ENCODE measurements at regions not wholly inside any gene's neighbourhood (a gene's known extent, or its start where the extent isn't known, plus 50 kb on each side); places are given as distances from the start of the nearest gene placed in this dataset.
A peak's percentile ranks its signal among the peaks of the same experiment; 100 is the strongest.
"Not testable (repeated sequence)": the region's sequence is repeated elsewhere in the genome, so short reads cannot be mapped to it uniquely, and the experiment has no call there.

- 55 to 59% methylated on average over 1 of the region's 1 CpG for WGBS, 2 donors
- H3K36me3 ChIP-seq = no peaks in the 10 kb centered on the region
- TF ChIP-seq CTCF (IDR thresholded peaks at IDR 0.05) = no peak
- peak overlapping the region in 6 of 10 donors; percentile 27 to 74 (median 51) for H3K27ac ChIP-seq
- no peaks in the 10 kb centered on the region for H3K27me3 ChIP-seq
- intact Hi-C loops (cut with DNase I) = no loop called here
- peaks cover 0 to 8% (median 0%) of the 10 kb centered on the region in 11 donors for H3K9me3 ChIP-seq
- DNase-seq (peak in 1 of 2 donors; percentile 29), ATAC-seq (peak in 7 of 8 donors; percentile 33 to 83 (median 69))
- H3K4me3 ChIP-seq = no peak overlapping the region
- H3K4me1 ChIP-seq = peaks cover 0 to 13% (median 0%) of the 10 kb centered on the region in 9 donors
Measured at GRCh38 chr11:26931248-26931631, 62.7 kb upstream of the FIBIN start.

DNA sequence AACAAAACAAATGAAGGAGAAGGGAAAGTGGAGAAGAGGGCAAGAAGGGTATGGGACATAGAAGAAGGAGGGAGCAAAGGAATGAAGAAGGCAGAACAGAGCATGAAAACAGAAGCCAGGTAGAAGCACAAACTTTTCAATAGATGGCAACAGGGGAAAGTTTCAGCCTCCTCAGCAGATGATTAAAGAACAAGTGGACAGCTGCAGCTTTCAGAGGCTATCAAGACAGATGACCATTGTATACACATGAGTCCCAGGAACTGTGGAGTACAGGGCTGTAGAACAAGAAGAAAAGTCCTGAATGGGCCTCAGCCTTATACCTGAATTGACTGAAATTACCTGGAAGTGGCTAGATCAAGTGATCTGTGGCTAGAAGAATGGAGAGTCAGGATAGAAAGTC lies 62.0 kb upstream of the FIBIN start:
- no peaks in the 10 kb centered on the region for H3K27me3 ChIP-seq
- DNase-seq (no peak), ATAC-seq (no peak)
- no peak overlapping the region for H3K4me3 ChIP-seq
- intact Hi-C loops (cut with DNase I) = no loop called here
- H3K27ac ChIP-seq = peak overlapping the region in 6 of 10 donors; percentile 27 to 74 (median 51)
- TF ChIP-seq CTCF (IDR thresholded peaks at IDR 0.05) = no peak
- peaks cover 0 to 6% (median 0%) of the 10 kb centered on the region in 11 donors for H3K9me3 ChIP-seq
- peaks cover 0 to 13% (median 0%) of the 10 kb centered on the region in 9 donors for H3K4me1 ChIP-seq
- H3K36me3 ChIP-seq = no peaks in the 10 kb centered on the region

DNA sequence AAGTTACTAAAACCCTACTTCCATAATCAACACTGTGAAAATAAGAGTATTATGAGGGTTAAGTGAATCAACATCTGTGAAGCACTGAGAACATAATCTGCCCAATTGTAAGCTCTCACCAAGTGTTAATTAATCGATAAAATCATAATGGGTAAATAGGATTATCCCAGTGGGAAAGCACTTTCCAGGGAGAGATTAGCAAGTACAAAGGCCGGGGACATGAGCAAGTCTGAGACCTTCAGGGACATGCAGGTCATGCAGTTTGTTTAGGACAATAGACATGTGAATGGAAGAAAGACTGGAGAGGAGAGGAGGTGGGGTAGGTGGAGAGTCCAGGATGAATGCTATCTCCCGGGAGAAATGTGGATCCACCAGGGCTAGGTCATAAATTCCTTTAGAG lies 57.8 kb upstream of the FIBIN start:
- intact Hi-C loops (cut with DNase I) = no loop called here
- Histone ChIP-seq H3K4me1 (peaks cover 0 to 6% (median 0%) of the 10 kb centered on the region in 9 donors), H3K27me3 (no peaks in the 10 kb centered on the region), H3K36me3 (no peaks in the 10 kb centered on the region), H3K27ac (no peak overlapping the region), H3K9me3 (no peaks in the 10 kb centered on the region), H3K4me3 (no peak overlapping the region)
- no peak for TF ChIP-seq CTCF (IDR thresholded peaks at IDR 0.05)
- ATAC-seq (no peak), DNase-seq (no peak)
- WGBS, 2 donors = 59 to 67% methylated on average over 3 of the region's 3 CpGs

DNA sequence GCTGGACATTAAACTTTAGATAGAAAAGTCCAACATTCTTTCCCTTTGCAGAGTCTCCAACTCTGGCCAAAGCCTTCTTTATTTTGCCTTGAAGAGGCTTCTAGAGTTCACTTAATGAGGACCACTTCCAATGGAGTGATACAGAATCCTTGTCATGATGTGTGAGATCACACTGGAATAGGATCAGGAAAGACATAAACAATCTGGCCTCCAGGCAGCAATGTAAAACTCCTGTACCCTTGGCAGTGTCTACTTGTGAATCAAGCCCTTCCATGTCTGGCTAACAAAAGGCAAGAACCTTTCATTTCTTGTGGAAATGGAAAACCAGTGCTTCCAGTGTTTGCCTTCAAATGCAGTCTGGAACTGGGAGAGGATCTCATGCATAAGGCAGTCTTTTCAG lies 56.5 kb upstream of the FIBIN start:
- ATAC-seq (no peak), DNase-seq (no peak)
- Histone ChIP-seq H3K36me3 (no peaks in the 10 kb centered on the region), H3K9me3 (no peaks in the 10 kb centered on the region), H3K4me3 (no peak overlapping the region), H3K4me1 (no peaks in the 10 kb centered on the region), H3K27ac (no peak overlapping the region), H3K27me3 (no peaks in the 10 kb centered on the region)
- TF ChIP-seq CTCF (IDR thresholded peaks at IDR 0.05) = no peak
- intact Hi-C loops (cut with DNase I) = no loop called here

GRCh38 chr11:26940501-26940900 lies 53.4 kb upstream of the FIBIN start:
- not testable (repeated sequence) for ATAC-seq

More at GRCh38 chr11:26940501-26940900, 53.4 kb upstream of the FIBIN start:
- H3K4me1 ChIP-seq; DNase-seq; H3K36me3 ChIP-seq; H3K27me3 ChIP-seq; H3K4me3 ChIP-seq; H3K9me3 ChIP-seq; intact Hi-C loops (cut with DNase I); H3K27ac ChIP-seq: not testable (repeated sequence)
- WGBS, 2 donors = 89 to 90% methylated on average over 2 of the region's 2 CpGs
